HCT116 (cell line): ENCODE measurements at regions not wholly inside any gene's neighbourhood (a gene's known extent, or its start where the extent isn't known, plus 50 kb on each side); places are given as distances from the start of the nearest gene placed in this dataset.

Experiments
- ATAC-seq: fragments of 200-7000 bp; cut with Tn5 transposase; 2 replicates; pipeline ENCODE4 v1.9.1; 2020; ENCODE audit warnings: mild to moderate bottlenecking, moderate library complexity
- BruUV-seq: library from RNA; stranded (reverse); fragments of 400-500 nt; replicated peaks from 2 replicates; lab custom pipeline; 2021; lab: Mats Ljungman, UMichigan
- CTCF ChIA-PET: fragments of 300-600 bp; sonication (Branson Sonifier 250); formaldehyde crosslinking; loops from one replicate; lab custom pipeline; 2021; ENCODE audit warnings: antibody characterized with exemption; lab: Charles Lee
- POLR2A ChIA-PET: fragments of 300-600, 350-600 bp; sonication (Branson Sonifier 250); formaldehyde crosslinking; loops from one replicate; lab custom pipeline; 2021; ENCODE audit warnings: antibody characterized with exemption; lab: Charles Lee
- RAD21 ChIA-PET, 2 experiments: fragments of 300-600 bp; sonication (Branson Sonifier 250); formaldehyde crosslinking; loops; one replicate each; lab custom pipeline; 2023; ENCODE audit warnings: low total read pairs in 2 of 2; ENCODE audit not compliant: uncharacterized antibody in 2 of 2, unreplicated experiment in 2 of 2, low non-redundant PET in 1 of 2; lab: Charles Lee
- DNase-seq: peaks from one replicate; pipeline ENCODE4 v3.0.0-alpha.2; 2010; ENCODE audit warnings: low read depth, low spot score
- H2AFZ ChIP-seq: fragments of 200-600 bp; shearing (Covaris generic), sonication (generic); 2 replicates; pipeline ENCODE4 v1.6.1; 2017; ENCODE audit warnings: low read depth, mixed run types, mixed read lengths, antibody characterized with exemption, low read length; ENCODE audit not compliant: poor library complexity, severe bottlenecking
- H3K27ac ChIP-seq: 2 replicates; pipeline ENCODE4 v1.5.1; 2012; ENCODE audit warnings: low read depth, low read length
- H3K27me3 ChIP-seq: fragments of 200-600 bp; sonication (generic); 2 replicates; pipeline ENCODE4 v1.6.1; 2016; ENCODE audit warnings: mixed run types, low read length, mixed read lengths; ENCODE audit not compliant: insufficient read depth
- H3K36me3 ChIP-seq, 2 experiments: fragments of 200-500 bp in 1 of 2; fragments of 200-600 bp in 1 of 2; sonication (Bioruptor generic) in 1 of 2; sonication (generic) in 1 of 2; 2 replicates each; pipeline versions ENCODE4 v1.5.1 to v1.6.1; 2014 to 2016; ENCODE audit warnings: low read length in 2 of 2, inconsistent platforms in 1 of 2, mixed read lengths in 1 of 2, mixed run types in 1 of 2; ENCODE audit not compliant: insufficient read depth in 2 of 2, control insufficient read depth in 1 of 2
- H3K4me1 ChIP-seq, 2 experiments: fragments of 200-600 bp in 1 of 2; sonication (generic) in 1 of 2; 2 replicates each; pipeline versions ENCODE4 v1.5.1 to v1.6.1; 2012 to 2017; ENCODE audit warnings: low read length in 2 of 2, inconsistent platforms in 1 of 2, mild to moderate bottlenecking in 1 of 2, mixed read lengths in 1 of 2, mixed run types in 1 of 2, moderate library complexity in 1 of 2; ENCODE audit not compliant: insufficient read depth in 2 of 2, control insufficient read depth in 1 of 2
- H3K4me2 ChIP-seq: fragments of 200-600 bp; sonication (generic); 2 replicates; pipeline ENCODE4 v1.6.1; 2017; ENCODE audit warnings: mixed run types, low read length, mixed read lengths
- H3K4me3 ChIP-seq, 2 experiments: fragments of 200-600 bp in 1 of 2; sonication (generic) in 1 of 2; replicated peaks in 1 of 2; 2 replicates each; pipeline ENCODE4 v1.5.1; 2011 to 2016; ENCODE audit warnings: low read length in 2 of 2, control low read depth in 1 of 2, low read depth in 1 of 2, mild to moderate bottlenecking in 1 of 2, mixed read lengths in 1 of 2, mixed run types in 1 of 2
- H3K79me2 ChIP-seq: fragments of 200-600 bp; sonication (generic); 2 replicates; pipeline ENCODE4 v1.6.1; 2017; ENCODE audit warnings: mild to moderate bottlenecking, mixed run types, low read length, moderate library complexity, mixed read lengths; ENCODE audit not compliant: insufficient read depth
- H3K9ac ChIP-seq: fragments of 200-600 bp; sonication (generic); 2 replicates; pipeline ENCODE4 v1.6.1; 2016; ENCODE audit warnings: low read length, mixed read lengths
- H3K9me2 ChIP-seq: fragments of 200-600 bp; sonication (generic), shearing (Covaris generic); 2 replicates; pipeline ENCODE4 v1.6.1; 2017; ENCODE audit warnings: mixed run types, mild to moderate bottlenecking, moderate library complexity; ENCODE audit not compliant: insufficient read depth
- H3K9me3 ChIP-seq, 2 experiments: fragments of 200-500 bp in 1 of 2; fragments of 200-600 bp in 1 of 2; sonication (Bioruptor generic) in 1 of 2; sonication (generic) in 1 of 2; 2 replicates each; pipeline ENCODE4 v1.6.1; 2014 to 2017; ENCODE audit warnings: low read length in 2 of 2, mixed read lengths in 2 of 2, inconsistent platforms in 1 of 2, low read depth in 1 of 2, mild to moderate bottlenecking in 1 of 2, mixed run types in 1 of 2, moderate library complexity in 1 of 2; ENCODE audit not compliant: control insufficient read depth in 1 of 2, insufficient read depth in 1 of 2
- H4K20me1 ChIP-seq: fragments of 200-600 bp; sonication (generic), shearing (Covaris generic); 2 replicates; pipeline ENCODE4 v1.6.1; 2017; ENCODE audit warnings: mixed run types, mild to moderate bottlenecking, moderate library complexity; ENCODE audit not compliant: insufficient read depth
- CBX3 ChIP-seq: IDR thresholded peaks from 2 replicates; pipeline ENCODE4 v1.6.1; 2012; ENCODE audit warnings: low read depth
- CEBPB ChIP-seq: IDR thresholded peaks from 2 replicates; pipeline ENCODE4 v1.6.1; 2012; ENCODE audit warnings: low read depth
- EGR1 ChIP-seq: IDR thresholded peaks from 2 replicates; pipeline ENCODE4 v1.6.1; 2012; ENCODE audit warnings: low read depth
- ELF1 ChIP-seq: IDR thresholded peaks from 2 replicates; pipeline ENCODE4 v1.6.1; 2012; ENCODE audit warnings: low read depth, borderline replicate concordance
- EZH2 ChIP-seq: fragments of 200-600 bp; sonication (generic); IDR thresholded peaks from 2 replicates; pipeline ENCODE4 v1.6.1; 2017; ENCODE audit warnings: antibody characterized with exemption, mixed run types
- JUND ChIP-seq: IDR thresholded peaks from 2 replicates; pipeline ENCODE4 v1.6.1; 2012
- POLR2A ChIP-seq: IDR thresholded peaks from 2 replicates; pipeline ENCODE4 v1.7.0; 2011; ENCODE audit warnings: borderline replicate concordance; ENCODE audit not compliant: insufficient read depth, insufficient read length; ENCODE audit errors: extremely low read depth
- POLR2AphosphoS5 ChIP-seq: IDR thresholded peaks from 2 replicates; pipeline ENCODE4 v1.6.1; 2011; ENCODE audit warnings: mild to moderate bottlenecking, low read depth, low read length, moderate library complexity
- RAD21 ChIP-seq: IDR thresholded peaks from 2 replicates; pipeline ENCODE4 v1.6.1; 2012; ENCODE audit warnings: low read depth, mild to moderate bottlenecking
- SIN3A ChIP-seq: IDR thresholded peaks from 2 replicates; pipeline ENCODE4 v1.6.1; 2012; ENCODE audit warnings: low read depth
- SP1 ChIP-seq: IDR thresholded peaks from 2 replicates; pipeline ENCODE4 v1.6.1; 2012; ENCODE audit warnings: low read depth
- SRF ChIP-seq: IDR thresholded peaks from 2 replicates; pipeline ENCODE4 v1.6.1; 2012; ENCODE audit warnings: low read depth
- TCF7L2 ChIP-seq: IDR thresholded peaks from 2 replicates; pipeline ENCODE4 v1.7.0; 2011; ENCODE audit warnings: borderline replicate concordance, inconsistent platforms; ENCODE audit not compliant: insufficient read depth, insufficient read length; ENCODE audit errors: extremely low read depth
- ZFX ChIP-seq: fragments of 450-650 bp; IDR thresholded peaks from 2 replicates; pipeline ENCODE4 v1.6.1; 2017
- intact Hi-C: fragments of 100-400 bp; cut with micrococcal nuclease; formaldehyde crosslinking; loops from 2 replicates; pipeline ENCODE4 v1.10.0; 2022
- TF ChIP-seq, protein P1 (sequence below): IDR thresholded peaks from 2 replicates; pipeline ENCODE4 v1.6.1; 2012
- TF ChIP-seq, protein P2 (sequence below), 3 experiments: fragments of 200-600 bp in 1 of 3; sonication (generic) in 1 of 3; IDR thresholded peaks in 2 of 3; conservative IDR thresholded peaks in 1 of 3; 2 replicates each; pipeline ENCODE4 v1.5.1; 2012 to 2017; ENCODE audit warnings: low read depth in 2 of 3, low read length in 2 of 3, antibody characterized with exemption in 1 of 3, borderline replicate concordance in 1 of 3, control low read depth in 1 of 3, mild to moderate bottlenecking in 1 of 3, mixed read lengths in 1 of 3, mixed run types in 1 of 3, moderate library complexity in 1 of 3; ENCODE audit not compliant: insufficient read depth in 1 of 3
- TF ChIP-seq, protein P3 (sequence below): IDR thresholded peaks from 2 replicates; pipeline ENCODE4 v1.6.1; 2012; ENCODE audit warnings: low read depth

DNA sequence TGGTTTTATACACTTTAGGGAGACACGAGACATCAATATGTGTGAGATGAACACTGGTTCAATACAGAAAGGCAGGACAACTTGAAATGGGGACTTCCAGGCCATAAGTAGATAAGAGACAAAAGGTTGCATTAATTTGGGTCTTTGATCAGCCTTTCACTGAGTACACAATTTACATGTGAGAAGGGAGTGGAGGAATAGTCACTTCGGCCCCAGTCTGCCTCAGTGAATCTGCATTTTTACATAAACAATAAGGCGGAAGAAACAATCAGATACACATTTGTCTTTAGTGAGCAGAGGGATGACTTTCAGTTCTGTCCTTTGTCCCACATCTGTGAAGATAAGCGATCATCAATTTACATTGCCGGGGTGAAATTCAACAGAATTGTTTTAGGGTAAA lies 104.3 kb upstream of the ARL4C start:
- Histone ChIP-seq H3K79me2 (no peaks in the 10 kb centered on the region), H3K27ac (no peak overlapping the region), H3K9me2 (no peaks in the 10 kb centered on the region), H3K9me3 (no peaks in the 10 kb centered on the region), H3K27me3 (no peaks in the 10 kb centered on the region), H4K20me1 (no peaks in the 10 kb centered on the region), H3K4me3 (no peak overlapping the region), H3K9ac (no peak overlapping the region), H3K4me2 (no peak overlapping the region), H2AFZ (no peak overlapping the region), H3K36me3 (no peaks in the 10 kb centered on the region), H3K4me1 (no peaks in the 10 kb centered on the region)
- no peak for DNase-seq
- no peak for ATAC-seq
- ChIA-PET RAD21 (no interaction called here), POLR2A (no interaction called here), CTCF (interaction anchor here (1.9 kb wide), 1 partner anchor 10 kb away, joined by 5 read pairs; no protein-coding TSS in a partner anchor)
- intact Hi-C loops: no loop called here
- TF ChIP-seq CBX3 (no peak), RAD21 (no peak), SRF (no peak), POLR2A (no peak), JUND (no peak), POLR2AphosphoS5 (no peak), SP1 (no peak), CEBPB (no peak), SIN3A (no peak), EZH2 (no peak), EGR1 (no peak)
- TF ChIP-seq, protein P1, sequence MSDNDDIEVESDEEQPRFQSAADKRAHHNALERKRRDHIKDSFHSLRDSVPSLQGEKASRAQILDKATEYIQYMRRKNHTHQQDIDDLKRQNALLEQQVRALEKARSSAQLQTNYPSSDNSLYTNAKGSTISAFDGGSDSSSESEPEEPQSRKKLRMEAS: no peak
- BruUV-seq: no TSS peak

DNA sequence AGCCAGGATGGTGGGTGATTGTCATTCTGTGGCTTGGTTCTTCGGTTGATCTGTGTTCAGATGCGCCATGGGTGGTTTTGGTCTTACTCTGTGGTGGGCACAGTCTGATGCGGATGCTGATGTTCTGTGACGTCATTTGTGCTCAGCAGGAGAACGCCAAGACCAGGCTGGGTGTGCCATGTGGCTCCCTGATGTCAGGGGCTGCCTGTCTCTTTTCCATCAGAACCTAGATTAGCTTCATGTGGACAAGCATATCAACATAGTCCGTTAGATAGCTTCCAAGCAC lies 100.6 kb upstream of the ARL4C start:
- Histone ChIP-seq H3K79me2 (no peaks in the 10 kb centered on the region), H3K4me3 (no peak overlapping the region), H3K4me2 (no peak overlapping the region), H3K27me3 (no peaks in the 10 kb centered on the region), H2AFZ (no peak overlapping the region), H3K9me3 (no peaks in the 10 kb centered on the region), H3K9ac (no peak overlapping the region), H3K4me1 (no peaks in the 10 kb centered on the region), H3K9me2 (no peaks in the 10 kb centered on the region), H3K27ac (no peak overlapping the region), H4K20me1 (no peaks in the 10 kb centered on the region), H3K36me3 (no peaks in the 10 kb centered on the region)
- ATAC-seq (no peak), DNase-seq (no peak)
- RAD21 ChIA-PET: no interaction called here
- POLR2A ChIA-PET: no interaction called here
- TF ChIP-seq SP1: no peak
- no peak for TF ChIP-seq SRF
- TF ChIP-seq SIN3A: no peak
- TF ChIP-seq, protein P1: no peak
- TF ChIP-seq, protein P2, sequence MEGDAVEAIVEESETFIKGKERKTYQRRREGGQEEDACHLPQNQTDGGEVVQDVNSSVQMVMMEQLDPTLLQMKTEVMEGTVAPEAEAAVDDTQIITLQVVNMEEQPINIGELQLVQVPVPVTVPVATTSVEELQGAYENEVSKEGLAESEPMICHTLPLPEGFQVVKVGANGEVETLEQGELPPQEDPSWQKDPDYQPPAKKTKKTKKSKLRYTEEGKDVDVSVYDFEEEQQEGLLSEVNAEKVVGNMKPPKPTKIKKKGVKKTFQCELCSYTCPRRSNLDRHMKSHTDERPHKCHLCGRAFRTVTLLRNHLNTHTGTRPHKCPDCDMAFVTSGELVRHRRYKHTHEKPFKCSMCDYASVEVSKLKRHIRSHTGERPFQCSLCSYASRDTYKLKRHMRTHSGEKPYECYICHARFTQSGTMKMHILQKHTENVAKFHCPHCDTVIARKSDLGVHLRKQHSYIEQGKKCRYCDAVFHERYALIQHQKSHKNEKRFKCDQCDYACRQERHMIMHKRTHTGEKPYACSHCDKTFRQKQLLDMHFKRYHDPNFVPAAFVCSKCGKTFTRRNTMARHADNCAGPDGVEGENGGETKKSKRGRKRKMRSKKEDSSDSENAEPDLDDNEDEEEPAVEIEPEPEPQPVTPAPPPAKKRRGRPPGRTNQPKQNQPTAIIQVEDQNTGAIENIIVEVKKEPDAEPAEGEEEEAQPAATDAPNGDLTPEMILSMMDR (IDR thresholded peaks at IDR 0.05 in 2 of 3, conservative IDR thresholded peaks at IDR 0.05 in 1 of 3; ENCODE audit: borderline replicate concordance in 1 of 3, insufficient read depth in 1 of 3, low read depth in 2 of 3, low read length in 2 of 3): no peak
- no peak for TF ChIP-seq ELF1
- no peak for TF ChIP-seq EGR1
- TF ChIP-seq TCF7L2: no peak
- TF ChIP-seq, protein P3, sequence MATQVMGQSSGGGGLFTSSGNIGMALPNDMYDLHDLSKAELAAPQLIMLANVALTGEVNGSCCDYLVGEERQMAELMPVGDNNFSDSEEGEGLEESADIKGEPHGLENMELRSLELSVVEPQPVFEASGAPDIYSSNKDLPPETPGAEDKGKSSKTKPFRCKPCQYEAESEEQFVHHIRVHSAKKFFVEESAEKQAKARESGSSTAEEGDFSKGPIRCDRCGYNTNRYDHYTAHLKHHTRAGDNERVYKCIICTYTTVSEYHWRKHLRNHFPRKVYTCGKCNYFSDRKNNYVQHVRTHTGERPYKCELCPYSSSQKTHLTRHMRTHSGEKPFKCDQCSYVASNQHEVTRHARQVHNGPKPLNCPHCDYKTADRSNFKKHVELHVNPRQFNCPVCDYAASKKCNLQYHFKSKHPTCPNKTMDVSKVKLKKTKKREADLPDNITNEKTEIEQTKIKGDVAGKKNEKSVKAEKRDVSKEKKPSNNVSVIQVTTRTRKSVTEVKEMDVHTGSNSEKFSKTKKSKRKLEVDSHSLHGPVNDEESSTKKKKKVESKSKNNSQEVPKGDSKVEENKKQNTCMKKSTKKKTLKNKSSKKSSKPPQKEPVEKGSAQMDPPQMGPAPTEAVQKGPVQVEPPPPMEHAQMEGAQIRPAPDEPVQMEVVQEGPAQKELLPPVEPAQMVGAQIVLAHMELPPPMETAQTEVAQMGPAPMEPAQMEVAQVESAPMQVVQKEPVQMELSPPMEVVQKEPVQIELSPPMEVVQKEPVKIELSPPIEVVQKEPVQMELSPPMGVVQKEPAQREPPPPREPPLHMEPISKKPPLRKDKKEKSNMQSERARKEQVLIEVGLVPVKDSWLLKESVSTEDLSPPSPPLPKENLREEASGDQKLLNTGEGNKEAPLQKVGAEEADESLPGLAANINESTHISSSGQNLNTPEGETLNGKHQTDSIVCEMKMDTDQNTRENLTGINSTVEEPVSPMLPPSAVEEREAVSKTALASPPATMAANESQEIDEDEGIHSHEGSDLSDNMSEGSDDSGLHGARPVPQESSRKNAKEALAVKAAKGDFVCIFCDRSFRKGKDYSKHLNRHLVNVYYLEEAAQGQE: no peak
- TF ChIP-seq ZFX: no peak
- CTCF ChIA-PET: interaction anchor here (1.1 kb wide), 1 partner anchor 510 kb away, joined by 3 read pairs; no protein-coding TSS in a partner anchor
- intact Hi-C loops: no loop called here
- BruUV-seq: no TSS peak
